Fibroblast of pulmonary artery (primary cell): ENCODE measurements at regions not wholly inside any gene's neighbourhood (a gene's known extent, or its start where the extent isn't known, plus 50 kb on each side); places are given as distances from the start of the nearest gene placed in this dataset.
"Not testable (repeated sequence)": the region's sequence is repeated elsewhere in the genome, so short reads cannot be mapped to it uniquely, and the experiment has no call there.

Experiments used
- DNase-seq: peaks from one replicate; pipeline ENCODE4 v3.0.0-alpha.2; 2010; ENCODE audit warnings: low read depth
- H3K4me3 ChIP-seq: replicated peaks from 2 replicates; pipeline ENCODE4 v1.5.1; 2011; ENCODE audit warnings: low read depth, mild to moderate bottlenecking, control low read depth, low read length, moderate library complexity
- CTCF ChIP-seq: IDR thresholded peaks from 2 replicates; pipeline ENCODE4 v1.5.1; 2011; ENCODE audit warnings: mild to moderate bottlenecking, control low read depth, low read length, inconsistent platforms; ENCODE audit errors: missing control alignments

- no peak overlapping the region for H3K4me3 ChIP-seq
- TF ChIP-seq CTCF, result no peak
- DNase-seq, result no peak
Observed at GRCh38 chr7:112942981-112943380, 143.6 kb downstream of the GPR85 start.

GRCh38 chr7:112942125-112942524 is 144.5 kb downstream of the GPR85 start:
- not testable (repeated sequence) for H3K4me3 ChIP-seq, DNase-seq

GRCh38 chr7:112940314-112940732 is 146.3 kb downstream of the GPR85 start:
- TF ChIP-seq CTCF, result no peak
- no peak for DNase-seq
- peak overlapping the region; percentile 84 for H3K4me3 ChIP-seq

GRCh38 chr7:112939574-112940313 is 146.9 kb downstream of the GPR85 start:
- no peak for TF ChIP-seq CTCF
- DNase-seq, result peak; percentile 99
- peak overlapping the region; percentile 84 for H3K4me3 ChIP-seq

GRCh38 chr7:112938863-112939573 is 147.6 kb downstream of the GPR85 start:
- no peak for TF ChIP-seq CTCF
- peak; percentile 34 for DNase-seq
- peak overlapping the region; percentile 84 for H3K4me3 ChIP-seq

- TF ChIP-seq CTCF, result no peak
- DNase-seq, result peak; percentile 63
- H3K4me3 ChIP-seq, result peak overlapping the region; percentile 84
Observed at GRCh38 chr7:112937651-112938415, 147.6 kb upstream of the TMEM168 start.

GRCh38 chr7:112933598-112933997 is 143.4 kb upstream of the TMEM168 start:
- no peak overlapping the region for H3K4me3 ChIP-seq
- TF ChIP-seq CTCF, result no peak
- no peak for DNase-seq
